ENCODE measurements at regions not wholly inside any gene's neighbourhood (a gene's known extent, or its start where the extent isn't known, plus 50 kb on each side); places are given as distances from the start of the nearest gene placed in this dataset.
"Not testable (repeated sequence)": the region's sequence is repeated elsewhere in the genome, so short reads cannot be mapped to it uniquely, and the experiment has no call there.

DNA sequence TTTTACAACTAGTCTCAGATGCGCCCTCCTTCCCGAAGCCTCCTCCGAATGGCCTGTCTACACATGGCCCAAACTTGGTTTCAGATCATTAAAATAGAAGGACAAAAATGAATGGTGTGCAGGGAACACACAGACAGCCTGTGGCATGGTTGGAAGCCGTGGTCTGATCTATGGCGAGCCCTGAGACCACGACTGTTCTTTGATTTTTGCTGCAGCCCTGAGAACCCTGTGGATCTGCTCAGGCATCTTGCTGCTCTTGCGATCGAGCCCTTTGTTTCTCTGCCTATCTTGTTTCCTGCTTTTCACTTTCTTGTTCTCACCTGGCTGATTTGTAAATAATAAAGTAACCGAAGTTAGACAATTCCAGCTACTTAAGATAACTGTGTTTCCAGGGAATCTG is 57.0 kb upstream of the NBPF15 start:
- TF ChIP-seq POLR2A (IDR thresholded peaks at IDR 0.05) = not testable (repeated sequence)
- TF ChIP-seq, protein P1, sequence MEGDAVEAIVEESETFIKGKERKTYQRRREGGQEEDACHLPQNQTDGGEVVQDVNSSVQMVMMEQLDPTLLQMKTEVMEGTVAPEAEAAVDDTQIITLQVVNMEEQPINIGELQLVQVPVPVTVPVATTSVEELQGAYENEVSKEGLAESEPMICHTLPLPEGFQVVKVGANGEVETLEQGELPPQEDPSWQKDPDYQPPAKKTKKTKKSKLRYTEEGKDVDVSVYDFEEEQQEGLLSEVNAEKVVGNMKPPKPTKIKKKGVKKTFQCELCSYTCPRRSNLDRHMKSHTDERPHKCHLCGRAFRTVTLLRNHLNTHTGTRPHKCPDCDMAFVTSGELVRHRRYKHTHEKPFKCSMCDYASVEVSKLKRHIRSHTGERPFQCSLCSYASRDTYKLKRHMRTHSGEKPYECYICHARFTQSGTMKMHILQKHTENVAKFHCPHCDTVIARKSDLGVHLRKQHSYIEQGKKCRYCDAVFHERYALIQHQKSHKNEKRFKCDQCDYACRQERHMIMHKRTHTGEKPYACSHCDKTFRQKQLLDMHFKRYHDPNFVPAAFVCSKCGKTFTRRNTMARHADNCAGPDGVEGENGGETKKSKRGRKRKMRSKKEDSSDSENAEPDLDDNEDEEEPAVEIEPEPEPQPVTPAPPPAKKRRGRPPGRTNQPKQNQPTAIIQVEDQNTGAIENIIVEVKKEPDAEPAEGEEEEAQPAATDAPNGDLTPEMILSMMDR (IDR thresholded peaks at IDR 0.05) = not testable (repeated sequence)

Data from esophagus squamous epithelium (tissue), 4 donors.